ENCODE measurements at regions not wholly inside any gene's neighbourhood (a gene's known extent, or its start where the extent isn't known, plus 50 kb on each side); places are given as distances from the start of the nearest gene placed in this dataset.

GRCh38 chr3:132834356-132834755 lies 112.1 kb upstream of the NPHP3 start:
- no peak overlapping the region for H2AK5ac ChIP-seq (ENCODE audit: low read length)
- H3K36me3 ChIP-seq (ENCODE audit: control insufficient read depth in 1 of 2, insufficient read depth in 2 of 2, low read length in 2 of 2), result no peaks in the 10 kb centered on the region
- no peak overlapping the region for H3K14ac ChIP-seq (ENCODE audit: low read length)
- no peak overlapping the region for H3K9ac ChIP-seq (ENCODE audit: low read length)
- H2BK12ac ChIP-seq (ENCODE audit: low read length), result no peak overlapping the region
- H3K4me3 ChIP-seq (ENCODE audit: low read depth, low read length), result no peak overlapping the region
- DNase-seq, result no peak
- H3K79me1 ChIP-seq (ENCODE audit: low read length), result no peaks in the 10 kb centered on the region
- no peaks in the 10 kb centered on the region for H3K27me3 ChIP-seq (ENCODE audit: insufficient read depth, low read length)
- H3K4me1 ChIP-seq (ENCODE audit: control insufficient read depth in 1 of 2, insufficient read depth in 2 of 2, low read length in 2 of 2), result no peaks in the 10 kb centered on the region
- no peak overlapping the region for H2BK5ac ChIP-seq (ENCODE audit: low read depth, low read length, poor library complexity)
- no peaks in the 10 kb centered on the region for H3K9me3 ChIP-seq (ENCODE audit: insufficient read depth, low read depth, low read length)
- no peak overlapping the region for H3K18ac ChIP-seq (ENCODE audit: low read length)
- H2BK120ac ChIP-seq (ENCODE audit: insufficient read depth, low read length, poor library complexity), result no peak overlapping the region
- no peak overlapping the region for H3K27ac ChIP-seq (ENCODE audit: low read depth, low read length)
- H3K79me2 ChIP-seq (ENCODE audit: control insufficient read depth, insufficient read depth, low read length, poor library complexity), result no peaks in the 10 kb centered on the region
- H2AFZ ChIP-seq (ENCODE audit: insufficient read depth, low read length, poor library complexity), result no peak overlapping the region
- no peak overlapping the region for H4K91ac ChIP-seq (ENCODE audit: low read depth, low read length)
- no peak overlapping the region for H4K12ac ChIP-seq (ENCODE audit: low read depth, low read length)
- no CpG with 5 or more reads among the region's 3 CpGs for WGBS (ENCODE audit: extremely low coverage, insufficient coverage, insufficient read length)
- no peak overlapping the region for H3K4ac ChIP-seq (ENCODE audit: low read depth, low read length)
- H4K8ac ChIP-seq (ENCODE audit: low read depth, low read length), result no peak overlapping the region
- H3K23ac ChIP-seq (ENCODE audit: low read length), result no peak overlapping the region
- H3K4me2 ChIP-seq (ENCODE audit: low read length), result no peak overlapping the region

GRCh38 chr3:132829101-132829500 lies 106.9 kb upstream of the NPHP3 start:
- DNase-seq, result no peak
- no peak overlapping the region for H3K4me2 ChIP-seq (ENCODE audit: low read length)
- no peaks in the 10 kb centered on the region for H3K36me3 ChIP-seq (ENCODE audit: control insufficient read depth in 1 of 2, insufficient read depth in 2 of 2, low read length in 2 of 2)
- H4K12ac ChIP-seq (ENCODE audit: low read depth, low read length), result no peak overlapping the region
- no peak overlapping the region for H3K14ac ChIP-seq (ENCODE audit: low read length)
- H4K91ac ChIP-seq (ENCODE audit: low read depth, low read length), result no peak overlapping the region
- no peak overlapping the region for H3K4me3 ChIP-seq (ENCODE audit: low read depth, low read length)
- H3K79me1 ChIP-seq (ENCODE audit: low read length), result no peaks in the 10 kb centered on the region
- no peak overlapping the region for H3K18ac ChIP-seq (ENCODE audit: low read length)
- no peak overlapping the region for H2AK5ac ChIP-seq (ENCODE audit: low read length)
- no peak overlapping the region for H3K27ac ChIP-seq (ENCODE audit: low read depth, low read length)
- no peak overlapping the region for H2BK5ac ChIP-seq (ENCODE audit: low read depth, low read length, poor library complexity)
- H2AFZ ChIP-seq (ENCODE audit: insufficient read depth, low read length, poor library complexity), result no peak overlapping the region
- no peak overlapping the region for H4K8ac ChIP-seq (ENCODE audit: low read depth, low read length)
- no peaks in the 10 kb centered on the region for H3K27me3 ChIP-seq (ENCODE audit: insufficient read depth, low read length)
- no peak overlapping the region for H3K23ac ChIP-seq (ENCODE audit: low read length)
- H3K79me2 ChIP-seq (ENCODE audit: control insufficient read depth, insufficient read depth, low read length, poor library complexity), result no peaks in the 10 kb centered on the region
- no peak overlapping the region for H3K9ac ChIP-seq (ENCODE audit: low read length)
- H2BK12ac ChIP-seq (ENCODE audit: low read length), result no peak overlapping the region
- no peak overlapping the region for H3K4ac ChIP-seq (ENCODE audit: low read depth, low read length)
- no peak overlapping the region for H2BK120ac ChIP-seq (ENCODE audit: insufficient read depth, low read length, poor library complexity)
- no peaks in the 10 kb centered on the region for H3K4me1 ChIP-seq (ENCODE audit: control insufficient read depth in 1 of 2, insufficient read depth in 2 of 2, low read length in 2 of 2)
- H3K9me3 ChIP-seq (ENCODE audit: insufficient read depth, low read depth, low read length), result no peaks in the 10 kb centered on the region
- WGBS (ENCODE audit: extremely low coverage, insufficient coverage, insufficient read length), result no CpG with 5 or more reads among the region's 7 CpGs

DNA sequence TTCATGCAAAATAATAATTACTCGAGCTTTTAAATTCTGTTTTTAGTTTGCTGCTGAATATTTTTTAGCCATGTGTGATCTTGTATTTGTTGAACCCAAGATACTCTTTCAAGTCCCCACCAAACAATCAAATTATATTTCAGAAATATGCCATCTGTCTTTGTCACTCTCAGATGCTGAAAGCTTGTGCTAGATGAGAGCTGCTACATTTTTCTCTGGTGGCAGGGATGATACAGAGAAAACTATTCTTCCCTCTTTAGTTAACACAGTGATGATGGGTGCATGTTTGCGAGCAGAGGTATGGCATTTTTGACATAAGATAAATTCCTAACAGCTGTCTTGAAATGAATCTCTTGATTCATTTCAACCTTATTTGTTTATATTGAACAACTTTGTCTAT lies 100.6 kb upstream of the NPHP3 start:
- Histone ChIP-seq H3K36me3 (ENCODE audit: control insufficient read depth in 1 of 2, insufficient read depth in 2 of 2, low read length in 2 of 2) (no peaks in the 10 kb centered on the region), H2BK120ac (ENCODE audit: insufficient read depth, low read length, poor library complexity) (no peak overlapping the region), H3K79me1 (ENCODE audit: low read length) (no peaks in the 10 kb centered on the region), H4K91ac (ENCODE audit: low read depth, low read length) (no peak overlapping the region), H3K9ac (ENCODE audit: low read length) (no peak overlapping the region), H2AK5ac (ENCODE audit: low read length) (no peak overlapping the region), H3K14ac (ENCODE audit: low read length) (no peak overlapping the region), H2BK12ac (ENCODE audit: low read length) (no peak overlapping the region), H3K23ac (ENCODE audit: low read length) (no peak overlapping the region), H2BK5ac (ENCODE audit: low read depth, low read length, poor library complexity) (no peak overlapping the region), H3K27me3 (ENCODE audit: insufficient read depth, low read length) (no peaks in the 10 kb centered on the region), H3K27ac (ENCODE audit: low read depth, low read length) (no peak overlapping the region), H3K4me3 (ENCODE audit: low read depth, low read length) (no peak overlapping the region), H4K12ac (ENCODE audit: low read depth, low read length) (no peak overlapping the region), H3K4me2 (ENCODE audit: low read length) (no peak overlapping the region), H3K9me3 (ENCODE audit: insufficient read depth, low read depth, low read length) (no peaks in the 10 kb centered on the region), H3K79me2 (ENCODE audit: control insufficient read depth, insufficient read depth, low read length, poor library complexity) (no peaks in the 10 kb centered on the region), H3K4ac (ENCODE audit: low read depth, low read length) (no peak overlapping the region), H2AFZ (ENCODE audit: insufficient read depth, low read length, poor library complexity) (no peak overlapping the region), H3K4me1 (ENCODE audit: control insufficient read depth in 1 of 2, insufficient read depth in 2 of 2, low read length in 2 of 2) (no peaks in the 10 kb centered on the region), H4K8ac (ENCODE audit: low read depth, low read length) (no peak overlapping the region), H3K18ac (ENCODE audit: low read length) (no peak overlapping the region)
- no CpG with 5 or more reads among the region's 2 CpGs for WGBS (ENCODE audit: extremely low coverage, insufficient coverage, insufficient read length)
- DNase-seq, result peak in 1 of 2 donors; percentile 11

- Histone ChIP-seq H3K4me1 (ENCODE audit: control insufficient read depth in 1 of 2, insufficient read depth in 2 of 2, low read length in 2 of 2) (no peaks in the 10 kb centered on the region), H3K27me3 (ENCODE audit: insufficient read depth, low read length) (no peaks in the 10 kb centered on the region), H3K18ac (ENCODE audit: low read length) (no peak overlapping the region), H3K9ac (ENCODE audit: low read length) (no peak overlapping the region), H3K23ac (ENCODE audit: low read length) (no peak overlapping the region), H3K79me1 (ENCODE audit: low read length) (no peaks in the 10 kb centered on the region), H2AFZ (ENCODE audit: insufficient read depth, low read length, poor library complexity) (no peak overlapping the region), H3K4me3 (ENCODE audit: low read depth, low read length) (no peak overlapping the region), H3K9me3 (ENCODE audit: insufficient read depth, low read depth, low read length) (no peaks in the 10 kb centered on the region), H2AK5ac (ENCODE audit: low read length) (no peak overlapping the region), H4K8ac (ENCODE audit: low read depth, low read length) (no peak overlapping the region), H2BK120ac (ENCODE audit: insufficient read depth, low read length, poor library complexity) (no peak overlapping the region), H4K12ac (ENCODE audit: low read depth, low read length) (no peak overlapping the region), H2BK5ac (ENCODE audit: low read depth, low read length, poor library complexity) (no peak overlapping the region), H2BK12ac (ENCODE audit: low read length) (no peak overlapping the region), H4K91ac (ENCODE audit: low read depth, low read length) (no peak overlapping the region), H3K4me2 (ENCODE audit: low read length) (no peak overlapping the region), H3K14ac (ENCODE audit: low read length) (no peak overlapping the region), H3K27ac (ENCODE audit: low read depth, low read length) (no peak overlapping the region), H3K79me2 (ENCODE audit: control insufficient read depth, insufficient read depth, low read length, poor library complexity) (no peaks in the 10 kb centered on the region), H3K36me3 (ENCODE audit: control insufficient read depth in 1 of 2, insufficient read depth in 2 of 2, low read length in 2 of 2) (no peaks in the 10 kb centered on the region), H3K4ac (ENCODE audit: low read depth, low read length) (no peak overlapping the region)
- no CpG with 5 or more reads among the region's 1 CpG for WGBS (ENCODE audit: extremely low coverage, insufficient coverage, insufficient read length)
- DNase-seq, result no peak
These were observed 100.1 kb upstream of the NPHP3 start for GRCh38 chr3:132822266-132822665.

Data from trophoblast cell (in vitro differentiated cells and primary cell).